PC-9 (cell line): ENCODE measurements at regions not wholly inside any gene's neighbourhood (a gene's known extent, or its start where the extent isn't known, plus 50 kb on each side); places are given as distances from the start of the nearest gene placed in this dataset.

Experiments
- EZH2 ChIP-seq: fragments of 200-600 bp; sonication (generic); IDR thresholded peaks from 2 replicates; pipeline ENCODE4 v1.8.0; 2017; ENCODE audit warnings: antibody characterized with exemption, low read depth
- TF ChIP-seq, protein P1 (sequence below): fragments of 200-600 bp; sonication (generic); conservative IDR thresholded peaks from 2 replicates; pipeline ENCODE4 v1.6.1; 2017; ENCODE audit warnings: mixed run types, antibody characterized with exemption, mild to moderate bottlenecking, moderate library complexity

DNA sequence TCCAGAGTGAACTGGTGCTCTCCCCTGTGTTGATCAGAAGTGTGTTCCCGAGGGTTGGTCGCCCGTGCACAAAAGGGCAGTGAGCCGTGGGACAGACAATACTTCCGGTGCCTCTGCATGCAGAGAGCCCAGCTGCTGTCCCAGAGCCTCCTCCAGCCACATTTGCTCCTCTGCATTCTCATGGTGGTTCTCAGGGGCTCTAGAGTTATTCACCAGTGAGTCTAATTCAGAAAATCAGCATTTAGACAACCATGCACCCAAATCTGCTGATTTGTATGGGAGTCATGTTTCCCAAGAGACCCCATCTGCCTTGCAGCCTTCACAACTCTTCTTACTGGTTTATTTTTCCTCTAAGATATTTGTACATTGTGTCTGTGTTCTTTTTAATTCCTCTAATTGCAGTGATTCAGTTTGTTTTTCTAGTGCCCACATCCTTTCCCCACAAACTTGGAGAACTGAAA is 107.0 kb upstream of the SPRED1 start:
- TF ChIP-seq, protein P1, sequence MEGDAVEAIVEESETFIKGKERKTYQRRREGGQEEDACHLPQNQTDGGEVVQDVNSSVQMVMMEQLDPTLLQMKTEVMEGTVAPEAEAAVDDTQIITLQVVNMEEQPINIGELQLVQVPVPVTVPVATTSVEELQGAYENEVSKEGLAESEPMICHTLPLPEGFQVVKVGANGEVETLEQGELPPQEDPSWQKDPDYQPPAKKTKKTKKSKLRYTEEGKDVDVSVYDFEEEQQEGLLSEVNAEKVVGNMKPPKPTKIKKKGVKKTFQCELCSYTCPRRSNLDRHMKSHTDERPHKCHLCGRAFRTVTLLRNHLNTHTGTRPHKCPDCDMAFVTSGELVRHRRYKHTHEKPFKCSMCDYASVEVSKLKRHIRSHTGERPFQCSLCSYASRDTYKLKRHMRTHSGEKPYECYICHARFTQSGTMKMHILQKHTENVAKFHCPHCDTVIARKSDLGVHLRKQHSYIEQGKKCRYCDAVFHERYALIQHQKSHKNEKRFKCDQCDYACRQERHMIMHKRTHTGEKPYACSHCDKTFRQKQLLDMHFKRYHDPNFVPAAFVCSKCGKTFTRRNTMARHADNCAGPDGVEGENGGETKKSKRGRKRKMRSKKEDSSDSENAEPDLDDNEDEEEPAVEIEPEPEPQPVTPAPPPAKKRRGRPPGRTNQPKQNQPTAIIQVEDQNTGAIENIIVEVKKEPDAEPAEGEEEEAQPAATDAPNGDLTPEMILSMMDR, result no peak
- no peak for TF ChIP-seq EZH2
